Lung (tissue), 11 donors: ENCODE measurements at regions not wholly inside any gene's neighbourhood (a gene's known extent, or its start where the extent isn't known, plus 50 kb on each side); places are given as distances from the start of the nearest gene placed in this dataset.

Experiments used
- ATAC-seq: fragments of 200-7000 bp; cut with Tn5 transposase; one replicate; pipeline ENCODE4 v1.9.1; 2020; ENCODE audit warnings: moderate number of reproducible peaks; ENCODE audit not compliant: insufficient read depth, low FRiP score
- DNase-seq, 3 donors: peaks; one replicate each; pipeline ENCODE4 v3.0.0-alpha.2; 2013 to 2017
- H3K27ac ChIP-seq, 2 donors: one replicate each; pipeline ENCODE4 v1.5.1; 2013; ENCODE audit warnings: mild to moderate bottlenecking in 2 of 2, moderate library complexity in 2 of 2, control low read depth in 1 of 2, inconsistent platforms in 1 of 2, low read depth in 1 of 2, low read length in 1 of 2
- H3K27me3 ChIP-seq, 3 donors: one replicate each; pipeline ENCODE4 v1.5.1; 2013; ENCODE audit warnings: low read length in 2 of 3; ENCODE audit not compliant: control insufficient read depth in 3 of 3, insufficient read depth in 3 of 3
- H3K36me3 ChIP-seq, 4 donors: one replicate each; pipeline ENCODE4 v1.5.1; 2013; ENCODE audit warnings: low read length in 4 of 4, mild to moderate bottlenecking in 1 of 4, moderate library complexity in 1 of 4; ENCODE audit not compliant: control insufficient read depth in 4 of 4, insufficient read depth in 4 of 4
- H3K4me1 ChIP-seq, 5 donors: one replicate each; pipeline ENCODE4 v1.5.1; 2013; ENCODE audit warnings: low read length in 5 of 5, mild to moderate bottlenecking in 2 of 5, moderate library complexity in 1 of 5; ENCODE audit not compliant: control insufficient read depth in 5 of 5, insufficient read depth in 5 of 5
- H3K4me3 ChIP-seq: one replicate; pipeline ENCODE4 v1.5.1; 2013; ENCODE audit warnings: mild to moderate bottlenecking, control low read depth, moderate library complexity
- H3K9ac ChIP-seq, 2 donors: one replicate each; pipeline ENCODE4 v1.5.1; 2013; ENCODE audit warnings: low read length in 2 of 2, control low read depth in 1 of 2; ENCODE audit not compliant: insufficient read depth in 1 of 2
- H3K9me3 ChIP-seq, 4 donors: one replicate each; pipeline ENCODE4 v1.5.1; 2013; ENCODE audit warnings: low read length in 3 of 4, mild to moderate bottlenecking in 1 of 4, moderate library complexity in 1 of 4; ENCODE audit not compliant: control insufficient read depth in 4 of 4, insufficient read depth in 3 of 4
- WGBS, 2 donors: extraction: QIAGEN DNeasy Blood & Tissue Kit; methylation state at CpG; one replicate each; pipeline ENCODE4 v1.1.7; 2013; 5-methylcytosine and 5-hydroxymethylcytosine counted together
- TF ChIP-seq, protein P1 (sequence below): IDR thresholded peaks from 2 replicates; pipeline ENCODE4 v1.5.1; 2012; ENCODE audit warnings: mild to moderate bottlenecking; ENCODE audit errors: control extremely low read depth, extremely low read depth
- donor health status: control.
- donor health status: control.
- donor health status: Bipolar disorder and iron deficiency.
- donor health status: healthy.
- donor health status: DM: yes; HTN: yes; CAD: no.

DNA sequence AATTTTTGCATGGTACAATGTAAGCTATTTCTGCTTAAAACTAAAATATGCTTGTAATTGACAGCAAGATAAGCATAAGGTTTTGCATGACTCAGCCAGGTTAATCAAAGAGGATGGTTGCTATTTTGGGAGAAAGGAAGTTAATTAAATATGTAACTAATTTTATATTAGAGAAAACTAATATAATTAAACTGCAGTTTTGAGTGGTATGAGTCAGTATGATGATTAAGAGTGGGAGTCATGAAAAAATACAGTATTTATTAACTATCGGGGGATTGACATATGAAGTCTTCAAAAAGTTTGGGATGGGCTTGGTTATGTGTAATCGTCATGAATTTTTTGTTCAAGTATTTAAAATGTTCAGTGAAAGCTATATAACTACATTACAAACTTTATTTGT lies 54.0 kb upstream of the CDK20 start:
- Histone ChIP-seq H3K4me1 (no peaks in the 10 kb centered on the region), H3K9ac (no peak overlapping the region), H3K36me3 (no peaks in the 10 kb centered on the region), H3K27ac (no peak overlapping the region), H3K27me3 (no peaks in the 10 kb centered on the region), H3K4me3 (no peak overlapping the region), H3K9me3 (no peaks in the 10 kb centered on the region)
- ATAC-seq = no peak
- no peak for DNase-seq
- TF ChIP-seq, protein P1, sequence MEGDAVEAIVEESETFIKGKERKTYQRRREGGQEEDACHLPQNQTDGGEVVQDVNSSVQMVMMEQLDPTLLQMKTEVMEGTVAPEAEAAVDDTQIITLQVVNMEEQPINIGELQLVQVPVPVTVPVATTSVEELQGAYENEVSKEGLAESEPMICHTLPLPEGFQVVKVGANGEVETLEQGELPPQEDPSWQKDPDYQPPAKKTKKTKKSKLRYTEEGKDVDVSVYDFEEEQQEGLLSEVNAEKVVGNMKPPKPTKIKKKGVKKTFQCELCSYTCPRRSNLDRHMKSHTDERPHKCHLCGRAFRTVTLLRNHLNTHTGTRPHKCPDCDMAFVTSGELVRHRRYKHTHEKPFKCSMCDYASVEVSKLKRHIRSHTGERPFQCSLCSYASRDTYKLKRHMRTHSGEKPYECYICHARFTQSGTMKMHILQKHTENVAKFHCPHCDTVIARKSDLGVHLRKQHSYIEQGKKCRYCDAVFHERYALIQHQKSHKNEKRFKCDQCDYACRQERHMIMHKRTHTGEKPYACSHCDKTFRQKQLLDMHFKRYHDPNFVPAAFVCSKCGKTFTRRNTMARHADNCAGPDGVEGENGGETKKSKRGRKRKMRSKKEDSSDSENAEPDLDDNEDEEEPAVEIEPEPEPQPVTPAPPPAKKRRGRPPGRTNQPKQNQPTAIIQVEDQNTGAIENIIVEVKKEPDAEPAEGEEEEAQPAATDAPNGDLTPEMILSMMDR = no peak
- 92 to 94% methylated on average over 2 of the region's 2 CpGs for WGBS, 2 donors

DNA sequence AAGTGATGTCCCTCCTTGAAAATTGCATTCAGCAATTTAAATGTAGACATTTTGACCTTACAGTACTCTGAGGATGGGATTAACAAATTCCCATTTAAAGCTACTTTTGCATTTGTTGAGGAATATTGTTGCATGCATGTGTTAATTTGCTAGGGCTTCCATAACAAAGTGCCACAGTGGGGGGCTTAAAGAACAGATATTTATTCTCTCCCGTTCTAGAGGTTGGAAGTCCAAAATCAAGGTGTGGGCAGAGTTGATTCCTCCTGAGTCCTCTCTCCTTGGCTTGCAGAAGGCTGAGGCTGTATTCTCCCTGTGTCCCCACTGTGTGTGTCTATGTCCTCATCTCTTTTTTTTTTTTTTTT lies 51.8 kb upstream of the CDK20 start:
- no peak overlapping the region for H3K4me3 ChIP-seq
- H3K9ac ChIP-seq = no peak overlapping the region
- no peak overlapping the region for H3K27ac ChIP-seq
- H3K4me1 ChIP-seq = no peaks in the 10 kb centered on the region
- no peaks in the 10 kb centered on the region for H3K9me3 ChIP-seq
- no peaks in the 10 kb centered on the region for H3K36me3 ChIP-seq
- ATAC-seq = no peak
- no peak for DNase-seq
- TF ChIP-seq, protein P1 = no peak
- H3K27me3 ChIP-seq = no peaks in the 10 kb centered on the region
- 77 to 80% methylated on average over 1 of the region's 1 CpG for WGBS, 2 donors

DNA sequence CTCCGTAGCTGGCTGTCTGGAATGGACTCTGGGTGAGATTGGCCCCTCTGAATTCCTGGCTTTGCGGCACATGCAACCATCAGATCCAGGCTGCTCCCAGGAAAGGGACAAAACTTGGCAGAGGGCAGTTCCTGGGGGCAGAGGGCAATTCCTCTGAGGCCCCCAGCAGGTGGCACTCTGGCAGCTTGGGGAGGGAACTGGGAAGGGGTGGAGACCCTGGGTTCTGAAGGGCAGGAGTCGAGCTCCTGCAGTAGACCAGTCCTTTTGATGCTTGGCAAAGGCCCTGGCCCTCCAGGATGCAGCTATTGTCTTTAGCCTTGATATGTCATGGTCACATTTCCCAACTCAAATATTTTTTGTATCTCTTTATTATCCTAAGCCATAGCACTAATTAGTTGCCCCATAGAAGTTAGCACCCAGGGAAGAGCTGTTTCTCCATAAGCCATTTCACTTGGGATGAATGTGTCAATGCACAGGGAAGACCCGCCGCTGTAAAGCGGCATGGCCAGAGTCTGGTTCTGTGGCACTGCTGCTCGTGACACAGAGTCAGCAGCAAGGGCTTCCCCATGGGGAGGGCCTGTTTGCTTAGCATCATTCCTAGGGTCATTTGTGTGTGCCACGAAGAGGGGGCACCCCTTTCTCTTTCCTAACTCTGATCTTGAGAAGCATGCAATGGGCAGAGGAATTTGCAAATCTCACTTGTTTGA lies 51.2 kb upstream of the CDK20 start:
- Histone ChIP-seq H3K9me3 (no peaks in the 10 kb centered on the region), H3K27ac (no peak overlapping the region), H3K9ac (no peak overlapping the region), H3K4me1 (no peaks in the 10 kb centered on the region), H3K36me3 (no peaks in the 10 kb centered on the region), H3K4me3 (no peak overlapping the region), H3K27me3 (no peaks in the 10 kb centered on the region)
- TF ChIP-seq, protein P1 = no peak
- DNase-seq = no peak
- no peak for ATAC-seq
- 83 to 86% methylated on average over 8 of the region's 8 CpGs for WGBS, 2 donors

DNA sequence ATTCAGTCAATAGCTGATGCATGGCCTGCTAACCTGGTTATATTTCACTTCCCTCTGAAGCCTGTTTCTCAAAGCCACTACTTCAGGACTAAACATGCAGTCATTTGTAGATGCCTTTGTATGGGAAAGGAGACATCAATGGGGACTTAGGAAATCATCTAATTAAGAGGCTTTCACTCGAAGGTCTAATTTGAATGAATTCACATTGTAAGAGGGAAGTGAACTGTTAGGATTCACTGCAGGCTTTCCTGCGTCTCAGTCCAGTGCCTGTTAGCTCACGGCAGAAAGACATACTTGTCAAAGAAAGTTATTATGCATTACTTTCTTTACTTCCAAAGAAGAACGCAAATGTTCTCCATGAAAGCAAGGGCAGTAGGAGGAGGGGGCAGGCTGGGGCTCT lies 50.6 kb upstream of the CDK20 start:
- no peak for DNase-seq
- Histone ChIP-seq H3K4me3 (no peak overlapping the region), H3K4me1 (no peaks in the 10 kb centered on the region), H3K9ac (no peak overlapping the region), H3K27ac (no peak overlapping the region), H3K36me3 (no peaks in the 10 kb centered on the region), H3K27me3 (no peaks in the 10 kb centered on the region), H3K9me3 (no peaks in the 10 kb centered on the region)
- TF ChIP-seq, protein P1 = no peak
- 75 to 85% methylated on average over 4 of the region's 4 CpGs for WGBS, 2 donors
- no peak for ATAC-seq
